ENCODE measurements at regions not wholly inside any gene's neighbourhood (a gene's known extent, or its start where the extent isn't known, plus 50 kb on each side); places are given as distances from the start of the nearest gene placed in this dataset.

- TF ChIP-seq CTCF (IDR thresholded peaks at IDR 0.05) (no peak), POLR2AphosphoS5 (IDR thresholded peaks at IDR 0.05) (no peak), POLR2A (IDR thresholded peaks at IDR 0.05) (no peak), EP300 (IDR thresholded peaks at IDR 0.05; ENCODE audit: low read depth) (no peak)
Observed at GRCh38 chr12:103161582-103162362, 204.3 kb downstream of the ASCL1 start.
